Muscle layer of duodenum (tissue), 2 donors: ENCODE measurements at regions not wholly inside any gene's neighbourhood (a gene's known extent, or its start where the extent isn't known, plus 50 kb on each side); places are given as distances from the start of the nearest gene placed in this dataset.

Source experiments
- H3K27ac ChIP-seq: one replicate; pipeline ENCODE4 v1.7.0; 2013; ENCODE audit warnings: mild to moderate bottlenecking, low read length
- H3K27me3 ChIP-seq: one replicate; pipeline ENCODE4 v1.7.0; 2013; ENCODE audit warnings: low read depth, mild to moderate bottlenecking, control low read depth, low read length
- H3K36me3 ChIP-seq, 2 donors: one replicate each; pipeline ENCODE4 v1.7.0; 2013; ENCODE audit warnings: low read length in 2 of 2, control low read depth in 1 of 2, mild to moderate bottlenecking in 1 of 2; ENCODE audit not compliant: insufficient read depth in 2 of 2, control insufficient read depth in 1 of 2
- H3K4me1 ChIP-seq, 2 donors: one replicate each; pipeline ENCODE4 v1.7.0; 2013; ENCODE audit warnings: low read length in 2 of 2, mild to moderate bottlenecking in 2 of 2, control low read depth in 1 of 2, moderate library complexity in 1 of 2; ENCODE audit not compliant: insufficient read depth in 2 of 2, control insufficient read depth in 1 of 2
- H3K4me3 ChIP-seq, 2 donors: one replicate each; pipeline ENCODE4 v1.7.0; 2013; ENCODE audit warnings: low read length in 2 of 2, low read depth in 1 of 2, mild to moderate bottlenecking in 1 of 2
- H3K9me3 ChIP-seq, 2 donors: one replicate each; pipeline ENCODE4 v1.7.0; 2013; ENCODE audit warnings: low read length in 2 of 2, control low read depth in 1 of 2, mild to moderate bottlenecking in 1 of 2; ENCODE audit not compliant: control insufficient read depth in 1 of 2
- donor health status: healthy.

GRCh38 chr19:28425046-28425931 is 787.7 kb downstream of the UQCRFS1 start:
- Histone ChIP-seq H3K27ac (no peak overlapping the region), H3K9me3 (no peaks in the 10 kb centered on the region), H3K27me3 (no peaks in the 10 kb centered on the region), H3K4me3 (no peak overlapping the region), H3K4me1 (no peaks in the 10 kb centered on the region), H3K36me3 (no peaks in the 10 kb centered on the region)

- H3K27me3 ChIP-seq = no peaks in the 10 kb centered on the region
- H3K9me3 ChIP-seq = no peaks in the 10 kb centered on the region
- no peaks in the 10 kb centered on the region for H3K36me3 ChIP-seq
- no peak overlapping the region for H3K4me3 ChIP-seq
- no peak overlapping the region for H3K27ac ChIP-seq
- no peaks in the 10 kb centered on the region for H3K4me1 ChIP-seq
Observed at GRCh38 chr19:28424662-28425045, 788.3 kb downstream of the UQCRFS1 start.

- Histone ChIP-seq H3K9me3 (no peaks in the 10 kb centered on the region), H3K27ac (no peak overlapping the region), H3K4me3 (no peak overlapping the region), H3K4me1 (no peaks in the 10 kb centered on the region), H3K36me3 (no peaks in the 10 kb centered on the region), H3K27me3 (no peaks in the 10 kb centered on the region)
Observed at GRCh38 chr19:28424077-28424476, 788.9 kb downstream of the UQCRFS1 start.

GRCh38 chr19:28422791-28423650 is 789.9 kb downstream of the UQCRFS1 start:
- Histone ChIP-seq H3K27ac (no peak overlapping the region), H3K36me3 (no peaks in the 10 kb centered on the region), H3K27me3 (no peaks in the 10 kb centered on the region), H3K4me1 (no peaks in the 10 kb centered on the region), H3K4me3 (no peak overlapping the region), H3K9me3 (no peaks in the 10 kb centered on the region)

GRCh38 chr19:28422046-28422445 is 790.9 kb downstream of the UQCRFS1 start:
- H3K36me3 ChIP-seq = no peaks in the 10 kb centered on the region

GRCh38 chr19:28420811-28421550 is 792.0 kb downstream of the UQCRFS1 start:
- Histone ChIP-seq H3K27ac (no peak overlapping the region), H3K4me1 (no peaks in the 10 kb centered on the region), H3K27me3 (no peaks in the 10 kb centered on the region), H3K9me3 (no peaks in the 10 kb centered on the region), H3K36me3 (no peaks in the 10 kb centered on the region), H3K4me3 (no peak overlapping the region)

More at GRCh38 chr19:28422046-28422445, 790.9 kb downstream of the UQCRFS1 start:
- H3K27ac ChIP-seq = no peak overlapping the region
- H3K27me3 ChIP-seq = no peaks in the 10 kb centered on the region
- H3K9me3 ChIP-seq = no peaks in the 10 kb centered on the region
- no peaks in the 10 kb centered on the region for H3K4me1 ChIP-seq
- H3K4me3 ChIP-seq = no peak overlapping the region

- no peak overlapping the region for H3K4me3 ChIP-seq
- no peaks in the 10 kb centered on the region for H3K27me3 ChIP-seq
- no peak overlapping the region for H3K27ac ChIP-seq
- no peaks in the 10 kb centered on the region for H3K36me3 ChIP-seq
- no peaks in the 10 kb centered on the region for H3K9me3 ChIP-seq
- H3K4me1 ChIP-seq = no peaks in the 10 kb centered on the region
Observed at GRCh38 chr19:28419312-28419711, 793.6 kb downstream of the UQCRFS1 start.

GRCh38 chr19:28417361-28417760 is 795.6 kb downstream of the UQCRFS1 start:
- no peaks in the 10 kb centered on the region for H3K36me3 ChIP-seq
- H3K4me1 ChIP-seq = no peaks in the 10 kb centered on the region
- H3K27me3 ChIP-seq = no peaks in the 10 kb centered on the region
- no peak overlapping the region for H3K27ac ChIP-seq
- H3K4me3 ChIP-seq = no peak overlapping the region
- H3K9me3 ChIP-seq = no peaks in the 10 kb centered on the region

- Histone ChIP-seq H3K36me3 (no peaks in the 10 kb centered on the region), H3K4me3 (no peak overlapping the region), H3K27me3 (no peaks in the 10 kb centered on the region), H3K4me1 (no peaks in the 10 kb centered on the region), H3K27ac (no peak overlapping the region), H3K9me3 (no peaks in the 10 kb centered on the region)
Observed at GRCh38 chr19:28416245-28416644, 796.7 kb downstream of the UQCRFS1 start.

- Histone ChIP-seq H3K4me3 (no peak overlapping the region), H3K4me1 (no peaks in the 10 kb centered on the region), H3K36me3 (no peaks in the 10 kb centered on the region), H3K9me3 (no peaks in the 10 kb centered on the region), H3K27ac (no peak overlapping the region), H3K27me3 (no peaks in the 10 kb centered on the region)
Observed at GRCh38 chr19:28414748-28415147, 798.2 kb downstream of the UQCRFS1 start.

- H3K36me3 ChIP-seq = no peaks in the 10 kb centered on the region
- H3K27me3 ChIP-seq = no peaks in the 10 kb centered on the region
- H3K9me3 ChIP-seq = no peaks in the 10 kb centered on the region
- no peak overlapping the region for H3K4me3 ChIP-seq
- H3K27ac ChIP-seq = no peak overlapping the region
- H3K4me1 ChIP-seq = no peaks in the 10 kb centered on the region
Observed at GRCh38 chr19:28409859-28410258, 803.1 kb downstream of the UQCRFS1 start.
